DMS53 (cell line): ENCODE measurements at regions not wholly inside any gene's neighbourhood (a gene's known extent, or its start where the extent isn't known, plus 50 kb on each side); places are given as distances from the start of the nearest gene placed in this dataset.
A peak's percentile ranks its signal among the peaks of the same experiment; 100 is the strongest.
"Not testable (repeated sequence)": the region's sequence is repeated elsewhere in the genome, so short reads cannot be mapped to it uniquely, and the experiment has no call there.

Experiments used
- DNase-seq: peaks from one replicate; lab custom pipeline; 2025; lab: John Stamatoyannopoulos, UW

DNA sequence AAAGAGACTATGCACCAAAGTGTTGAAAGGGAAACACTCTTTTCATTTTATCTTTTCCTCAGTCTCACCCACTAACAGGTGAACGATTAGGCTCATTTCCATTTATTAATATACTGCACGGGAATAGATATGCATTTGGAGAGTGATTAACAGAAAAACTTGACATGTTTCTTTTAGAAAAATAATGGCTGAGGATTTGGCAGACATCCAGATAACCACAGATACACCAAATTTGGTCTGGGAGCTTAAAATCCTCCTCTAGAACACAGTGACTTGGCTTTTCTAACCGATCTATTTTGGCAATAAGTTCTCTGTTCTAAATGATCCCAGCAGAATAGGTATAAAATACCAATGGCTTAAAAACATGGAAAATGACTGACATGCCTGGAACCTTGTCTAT is 459.3 kb upstream of the SGO1 start:
- DNase-seq = no peak

GRCh38 chr3:20637729-20638128 is 451.7 kb upstream of the SGO1 start:
- DNase-seq = no peak

GRCh38 chr3:20622304-20622703 is 436.3 kb upstream of the SGO1 start:
- DNase-seq = no peak

DNA sequence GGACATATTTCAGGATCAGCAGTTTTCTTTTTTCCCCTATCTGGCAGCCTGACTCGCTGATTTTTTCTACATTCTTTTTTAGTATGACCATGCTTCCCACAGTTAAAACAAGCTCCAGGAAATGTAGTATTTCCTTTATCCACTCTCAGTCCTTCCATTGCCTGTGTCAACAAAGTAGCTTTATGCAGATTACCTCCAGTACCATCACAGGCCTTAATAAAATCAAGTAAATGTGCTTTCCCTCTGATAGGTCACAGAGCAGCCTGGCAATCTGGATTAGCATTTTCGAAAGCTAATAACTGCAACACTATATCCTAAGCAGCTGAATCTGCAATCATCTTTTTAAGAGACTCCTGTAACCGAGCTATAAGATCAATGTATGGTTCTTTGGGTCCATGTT is 432.6 kb upstream of the SGO1 start:
- DNase-seq = not testable (repeated sequence)

GRCh38 chr3:20618181-20618580 is 432.2 kb upstream of the SGO1 start:
- DNase-seq = not testable (repeated sequence)

GRCh38 chr3:20615982-20616381 is 430.0 kb upstream of the SGO1 start:
- not testable (repeated sequence) for DNase-seq

- peak; percentile 64 for DNase-seq
Observed at GRCh38 chr3:20608054-20608738, 422.2 kb upstream of the SGO1 start.

DNA sequence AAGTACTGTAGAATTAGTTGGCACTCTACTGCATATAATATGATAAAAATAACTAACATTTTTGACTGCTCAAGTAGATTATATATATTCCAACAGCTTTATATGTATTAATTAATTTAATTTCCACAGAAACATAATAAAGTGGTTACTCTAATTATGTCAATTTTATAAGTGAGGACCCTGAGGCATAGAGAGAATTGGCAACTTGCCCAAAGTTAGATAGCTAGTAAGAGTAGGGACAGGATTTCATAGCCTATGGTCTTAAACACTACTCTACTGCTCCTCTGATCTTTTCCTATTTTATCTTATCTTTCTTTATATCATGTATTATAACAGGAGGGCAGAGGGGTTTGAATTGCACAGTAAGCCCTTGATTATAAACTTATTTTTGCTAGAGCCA is 418.7 kb upstream of the SGO1 start:
- DNase-seq = no peak

DNA sequence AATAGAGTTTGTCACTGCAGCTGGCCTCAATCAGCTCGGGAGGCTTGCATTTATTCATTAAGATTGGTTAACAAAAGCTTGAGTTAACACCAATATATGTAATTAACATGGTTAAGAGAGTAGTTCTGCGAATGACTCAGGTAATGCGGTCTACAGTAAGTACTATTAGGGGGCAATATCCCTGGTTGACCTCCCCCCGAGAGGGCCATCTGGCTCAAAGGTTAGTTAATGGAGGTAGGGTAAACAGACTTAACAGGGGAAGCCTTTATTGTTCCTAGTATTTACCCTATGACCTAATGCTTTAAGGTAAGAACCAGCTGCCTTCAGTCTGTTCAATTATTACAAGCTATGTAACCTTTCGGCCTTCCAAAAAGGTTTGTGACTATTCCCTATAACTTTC is 403.3 kb upstream of the SGO1 start:
- DNase-seq = peak; percentile 32

GRCh38 chr3:20588781-20589180 is 402.8 kb upstream of the SGO1 start:
- DNase-seq = no peak

DNA sequence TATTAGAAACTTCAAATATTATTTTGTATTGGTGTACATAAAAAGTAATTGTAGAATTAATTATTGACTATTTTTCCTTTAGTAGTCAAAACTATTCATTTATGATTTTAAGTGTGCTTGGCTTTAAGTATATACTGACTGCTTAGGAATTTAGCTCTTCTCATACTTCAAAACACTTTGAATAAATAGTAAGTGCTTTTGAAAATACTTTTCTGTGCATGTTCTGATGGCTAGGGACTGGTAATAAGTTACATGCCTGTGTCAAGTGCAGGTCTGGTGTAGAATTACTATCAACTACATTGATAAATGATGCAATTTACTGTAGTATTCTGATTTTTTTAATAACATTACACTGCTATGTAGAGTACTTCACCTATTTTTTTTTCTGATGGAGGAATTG is 397.6 kb upstream of the SGO1 start:
- no peak for DNase-seq

- DNase-seq = peak; percentile 3
Observed at GRCh38 chr3:20576228-20576627, 390.2 kb upstream of the SGO1 start.

- no peak for DNase-seq
Observed at GRCh38 chr3:20575146-20575545, 389.1 kb upstream of the SGO1 start.

DNA sequence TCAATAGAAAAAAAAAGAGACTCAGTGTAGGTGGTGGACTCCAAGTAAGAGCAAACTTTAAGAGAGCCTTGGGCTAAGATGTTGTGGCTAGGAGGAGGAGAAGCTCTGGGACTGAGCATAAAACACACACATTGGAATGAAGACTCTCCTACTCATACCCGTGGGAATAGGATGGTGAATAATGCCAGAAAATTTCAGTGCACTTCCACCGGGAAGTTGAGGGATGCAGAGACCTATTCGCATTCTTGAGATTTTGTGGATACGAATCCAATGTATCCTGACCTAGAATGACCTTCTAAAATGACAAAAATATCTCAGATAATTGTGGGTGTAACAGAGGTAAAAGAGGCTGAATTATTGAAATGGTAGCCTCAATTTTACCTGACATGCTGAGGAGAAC is 388.7 kb upstream of the SGO1 start:
- DNase-seq = no peak

DNA sequence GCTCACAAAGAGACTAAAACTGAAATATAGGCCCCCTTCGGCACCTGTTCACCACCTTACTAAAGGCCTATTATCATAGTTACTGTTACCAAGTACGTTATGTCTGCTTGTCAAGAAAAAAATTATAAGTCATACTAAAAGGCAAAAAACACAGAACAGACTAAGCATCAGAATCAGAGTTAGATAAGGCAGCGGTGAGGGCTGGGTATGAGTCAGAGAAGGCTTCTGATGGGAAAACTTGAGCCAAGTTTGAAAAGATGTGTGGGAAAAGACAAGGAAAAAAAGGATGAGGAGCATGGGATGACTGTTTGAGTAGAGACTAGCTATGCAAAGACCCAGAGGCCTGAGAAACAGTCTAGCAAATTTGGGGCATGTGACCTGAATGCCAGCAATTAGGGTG is 387.2 kb upstream of the SGO1 start:
- DNase-seq = no peak

DNA sequence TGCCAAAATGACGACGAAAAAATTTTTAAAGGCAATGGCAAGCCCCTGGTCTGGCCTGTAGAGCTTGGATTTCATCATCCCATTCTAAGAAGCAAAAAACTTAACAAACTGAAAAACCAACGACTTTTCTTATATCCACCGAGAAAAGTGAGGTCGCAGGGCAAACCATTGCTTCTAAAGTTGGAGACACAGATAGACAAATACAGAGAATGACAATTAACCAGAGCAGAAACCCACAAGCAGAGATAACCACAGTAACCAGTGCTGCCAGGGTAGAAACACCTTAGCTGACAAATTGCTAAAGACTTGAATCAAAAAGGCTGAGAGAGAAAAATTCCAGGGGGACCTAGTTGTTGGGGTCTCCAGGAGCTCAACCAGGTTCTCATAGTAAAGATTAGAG is 386.5 kb upstream of the SGO1 start:
- no peak for DNase-seq

GRCh38 chr3:20569310-20569709 is 383.3 kb upstream of the SGO1 start:
- no peak for DNase-seq

DNA sequence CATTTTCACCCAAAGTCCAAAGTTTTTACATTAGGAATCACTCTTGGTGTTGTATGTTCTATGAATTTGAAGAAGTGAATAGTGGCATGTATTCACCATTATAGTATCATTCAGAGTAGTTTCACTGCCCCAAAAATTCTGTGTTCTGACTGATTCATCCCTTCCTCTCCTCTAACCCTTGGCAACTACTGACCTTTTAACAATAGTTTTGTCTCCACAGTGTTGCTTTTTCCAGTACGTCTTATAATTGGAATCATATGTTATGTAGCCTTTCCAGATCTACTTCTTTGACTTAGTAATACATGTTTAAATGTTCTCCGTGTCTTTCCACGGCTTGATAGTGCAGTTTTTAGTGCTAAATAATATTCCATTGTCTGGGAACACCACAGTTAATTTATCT is 379.0 kb upstream of the SGO1 start:
- DNase-seq = no peak

DNA sequence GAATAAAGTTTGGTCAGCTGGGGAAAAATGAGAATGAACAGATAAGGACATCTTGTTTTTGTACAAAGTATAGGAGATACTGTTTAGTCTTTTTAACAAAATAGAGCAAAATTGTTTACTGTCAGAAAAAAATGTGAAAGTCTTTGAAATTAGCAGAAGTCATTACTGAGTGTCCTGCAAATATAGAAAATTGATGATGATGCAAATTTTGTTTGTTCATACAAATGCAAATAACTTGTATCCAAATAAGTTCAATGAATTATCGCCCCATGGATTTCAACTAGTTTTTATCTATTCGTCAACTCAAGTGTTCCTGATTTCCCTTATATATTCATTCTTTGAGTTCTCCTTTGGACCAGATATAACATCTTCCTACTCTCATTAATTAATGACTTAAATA is 378.0 kb upstream of the SGO1 start:
- no peak for DNase-seq

- DNase-seq = no peak
Observed at GRCh38 chr3:20563251-20563650, 377.2 kb upstream of the SGO1 start.

- DNase-seq = no peak
Observed at GRCh38 chr3:20561166-20561565, 375.2 kb upstream of the SGO1 start.

DNA sequence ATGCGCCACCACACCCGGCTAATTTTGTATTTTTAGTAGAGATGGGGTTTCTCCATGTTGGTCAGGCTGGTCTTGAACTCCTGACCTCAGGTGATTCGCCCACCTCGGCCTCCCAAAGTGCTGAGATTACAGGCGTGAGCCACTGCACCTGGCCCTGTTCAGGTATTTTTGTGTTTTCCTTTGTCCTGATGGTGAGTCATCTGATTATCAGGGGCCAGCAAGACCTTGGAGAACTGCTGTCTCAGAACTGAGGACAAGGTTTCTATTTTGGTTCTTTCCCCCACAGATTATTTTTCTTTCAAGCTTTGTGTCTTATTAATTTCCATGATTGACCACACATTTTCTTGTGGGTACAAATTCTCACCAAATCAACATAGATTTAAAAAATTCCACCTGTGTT is 374.4 kb upstream of the SGO1 start:
- not testable (repeated sequence) for DNase-seq

GRCh38 chr3:20558161-20558560 is 372.2 kb upstream of the SGO1 start:
- no peak for DNase-seq

DNA sequence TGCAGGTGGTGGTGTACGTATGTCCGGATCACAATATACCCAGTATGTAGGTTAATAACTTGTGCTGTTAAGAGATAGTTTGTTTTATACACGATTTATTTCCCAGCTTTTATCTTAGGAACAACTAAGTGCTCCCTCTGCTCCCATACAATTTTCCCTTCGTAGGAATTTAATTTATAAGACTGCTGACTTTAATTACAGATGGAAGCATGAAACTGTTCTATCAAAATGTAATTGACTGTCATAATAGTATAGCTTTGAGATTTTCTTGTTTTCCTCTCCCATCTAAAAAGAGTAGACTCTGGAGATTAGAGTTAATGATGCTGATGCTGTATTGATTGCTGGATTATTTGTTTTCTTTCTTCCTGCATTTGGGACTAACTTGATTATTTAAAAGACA is 370.7 kb upstream of the SGO1 start:
- DNase-seq = no peak
